KMS-11 (cell line): ENCODE measurements at regions not wholly inside any gene's neighbourhood (a gene's known extent, or its start where the extent isn't known, plus 50 kb on each side); places are given as distances from the start of the nearest gene placed in this dataset.

Source experiments
- H2AFZ ChIP-seq: fragments of 200-600 bp; sonication (generic); 2 replicates; pipeline ENCODE4 v1.6.1; 2016; ENCODE audit warnings: antibody characterized with exemption, mixed run types, low read depth
- H3K27ac ChIP-seq: fragments of 200-600 bp; sonication (generic); 2 replicates; pipeline ENCODE4 v1.6.1; 2016; ENCODE audit warnings: mild to moderate bottlenecking, mixed run types
- H3K27me3 ChIP-seq: fragments of 200-600 bp; sonication (generic); 2 replicates; pipeline ENCODE4 v1.6.1; 2017; ENCODE audit warnings: mild to moderate bottlenecking, low read depth, mixed run types, moderate library complexity; ENCODE audit not compliant: insufficient read depth
- H3K36me3 ChIP-seq: fragments of 200-600 bp; sonication (generic); 2 replicates; pipeline ENCODE4 v1.6.1; 2017; ENCODE audit warnings: mild to moderate bottlenecking, mixed run types; ENCODE audit not compliant: insufficient read depth
- H3K4me1 ChIP-seq: fragments of 200-600 bp; sonication (generic); 2 replicates; pipeline ENCODE4 v1.6.1; 2016; ENCODE audit warnings: mild to moderate bottlenecking, low read depth, mixed run types; ENCODE audit not compliant: poor library complexity, severe bottlenecking
- H3K4me2 ChIP-seq: fragments of 200-600 bp; sonication (generic); 2 replicates; pipeline ENCODE4 v1.7.0; 2016; ENCODE audit warnings: mild to moderate bottlenecking, mixed run types
- H3K4me3 ChIP-seq: fragments of 200-600 bp; sonication (generic); IDR thresholded peaks from 2 replicates; pipeline ENCODE4 v1.6.1; 2017; ENCODE audit warnings: low read depth, low read length, mixed read lengths; ENCODE audit not compliant: insufficient read depth
- H3K79me2 ChIP-seq: fragments of 200-600 bp; sonication (generic); 2 replicates; pipeline ENCODE4 v1.6.1; 2016; ENCODE audit warnings: low read depth, mixed run types; ENCODE audit not compliant: insufficient read depth
- H3K9ac ChIP-seq: fragments of 200-600 bp; sonication (generic); 2 replicates; pipeline ENCODE4 v1.6.1; 2016; ENCODE audit warnings: mild to moderate bottlenecking, mixed run types
- H4K20me1 ChIP-seq: fragments of 200-600 bp; sonication (generic); 2 replicates; pipeline ENCODE4 v1.6.1; 2016; ENCODE audit warnings: mild to moderate bottlenecking, mixed run types; ENCODE audit not compliant: insufficient read depth
- TF ChIP-seq, protein P1 (sequence below): fragments of 200-600 bp; sonication (generic); conservative IDR thresholded peaks from 2 replicates; pipeline ENCODE4 v1.6.1; 2017; ENCODE audit warnings: low read depth, mild to moderate bottlenecking, antibody characterized with exemption, low read length, moderate library complexity, mixed read lengths

GRCh38 chr18:10378688-10379420 lies 75.6 kb upstream of the APCDD1 start:
- TF ChIP-seq, protein P1, sequence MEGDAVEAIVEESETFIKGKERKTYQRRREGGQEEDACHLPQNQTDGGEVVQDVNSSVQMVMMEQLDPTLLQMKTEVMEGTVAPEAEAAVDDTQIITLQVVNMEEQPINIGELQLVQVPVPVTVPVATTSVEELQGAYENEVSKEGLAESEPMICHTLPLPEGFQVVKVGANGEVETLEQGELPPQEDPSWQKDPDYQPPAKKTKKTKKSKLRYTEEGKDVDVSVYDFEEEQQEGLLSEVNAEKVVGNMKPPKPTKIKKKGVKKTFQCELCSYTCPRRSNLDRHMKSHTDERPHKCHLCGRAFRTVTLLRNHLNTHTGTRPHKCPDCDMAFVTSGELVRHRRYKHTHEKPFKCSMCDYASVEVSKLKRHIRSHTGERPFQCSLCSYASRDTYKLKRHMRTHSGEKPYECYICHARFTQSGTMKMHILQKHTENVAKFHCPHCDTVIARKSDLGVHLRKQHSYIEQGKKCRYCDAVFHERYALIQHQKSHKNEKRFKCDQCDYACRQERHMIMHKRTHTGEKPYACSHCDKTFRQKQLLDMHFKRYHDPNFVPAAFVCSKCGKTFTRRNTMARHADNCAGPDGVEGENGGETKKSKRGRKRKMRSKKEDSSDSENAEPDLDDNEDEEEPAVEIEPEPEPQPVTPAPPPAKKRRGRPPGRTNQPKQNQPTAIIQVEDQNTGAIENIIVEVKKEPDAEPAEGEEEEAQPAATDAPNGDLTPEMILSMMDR, result no peak
- H4K20me1 ChIP-seq, result no peaks in the 10 kb centered on the region
- H3K4me3 ChIP-seq, result no peak overlapping the region
- H3K4me1 ChIP-seq, result peaks cover 8% of the 10 kb centered on the region
- H2AFZ ChIP-seq, result no peak overlapping the region
- H3K36me3 ChIP-seq, result no peaks in the 10 kb centered on the region
- no peaks in the 10 kb centered on the region for H3K79me2 ChIP-seq
- no peaks in the 10 kb centered on the region for H3K27me3 ChIP-seq
- no peak overlapping the region for H3K4me2 ChIP-seq
- no peak overlapping the region for H3K9ac ChIP-seq
- H3K27ac ChIP-seq, result no peak overlapping the region

GRCh38 chr18:10379522-10379921 lies 74.9 kb upstream of the APCDD1 start:
- H3K27ac ChIP-seq, result no peak overlapping the region
- no peaks in the 10 kb centered on the region for H3K27me3 ChIP-seq
- no peak overlapping the region for H2AFZ ChIP-seq
- no peaks in the 10 kb centered on the region for H3K36me3 ChIP-seq
- no peak overlapping the region for H3K4me2 ChIP-seq
- peaks cover 8% of the 10 kb centered on the region for H3K4me1 ChIP-seq
- TF ChIP-seq, protein P1, result no peak
- no peak overlapping the region for H3K9ac ChIP-seq
- no peaks in the 10 kb centered on the region for H4K20me1 ChIP-seq
- H3K79me2 ChIP-seq, result no peaks in the 10 kb centered on the region
- no peak overlapping the region for H3K4me3 ChIP-seq

- Histone ChIP-seq H3K27ac (no peak overlapping the region), H4K20me1 (no peaks in the 10 kb centered on the region), H2AFZ (no peak overlapping the region), H3K4me3 (no peak overlapping the region), H3K27me3 (no peaks in the 10 kb centered on the region), H3K4me2 (no peak overlapping the region), H3K36me3 (no peaks in the 10 kb centered on the region), H3K9ac (no peak overlapping the region), H3K4me1 (peaks cover 8% of the 10 kb centered on the region), H3K79me2 (no peaks in the 10 kb centered on the region)
- TF ChIP-seq, protein P1, result no peak
Measured at GRCh38 chr18:10381516-10381915, 72.9 kb upstream of the APCDD1 start.

GRCh38 chr18:10381951-10382350 lies 72.5 kb upstream of the APCDD1 start:
- TF ChIP-seq, protein P1, result no peak
- Histone ChIP-seq H4K20me1 (no peaks in the 10 kb centered on the region), H3K4me2 (no peak overlapping the region), H3K9ac (no peak overlapping the region), H3K4me3 (no peak overlapping the region), H3K36me3 (no peaks in the 10 kb centered on the region), H3K27me3 (no peaks in the 10 kb centered on the region), H3K4me1 (peaks cover 8% of the 10 kb centered on the region), H2AFZ (no peak overlapping the region), H3K27ac (no peak overlapping the region), H3K79me2 (no peaks in the 10 kb centered on the region)
